Skeletal muscle cell (primary cell): ENCODE measurements at regions not wholly inside any gene's neighbourhood (a gene's known extent, or its start where the extent isn't known, plus 50 kb on each side); places are given as distances from the start of the nearest gene placed in this dataset.
"Not testable (repeated sequence)": the region's sequence is repeated elsewhere in the genome, so short reads cannot be mapped to it uniquely, and the experiment has no call there.

ENCODE experiments used
- DNase-seq: peaks from one replicate; pipeline ENCODE4 v3.0.0-alpha.2; 2010; ENCODE audit warnings: low read depth
- H3K4me3 ChIP-seq: 2 replicates; pipeline ENCODE4 v1.5.1; 2011; ENCODE audit warnings: low read depth, mild to moderate bottlenecking, control low read depth, low read length, moderate library complexity

DNA sequence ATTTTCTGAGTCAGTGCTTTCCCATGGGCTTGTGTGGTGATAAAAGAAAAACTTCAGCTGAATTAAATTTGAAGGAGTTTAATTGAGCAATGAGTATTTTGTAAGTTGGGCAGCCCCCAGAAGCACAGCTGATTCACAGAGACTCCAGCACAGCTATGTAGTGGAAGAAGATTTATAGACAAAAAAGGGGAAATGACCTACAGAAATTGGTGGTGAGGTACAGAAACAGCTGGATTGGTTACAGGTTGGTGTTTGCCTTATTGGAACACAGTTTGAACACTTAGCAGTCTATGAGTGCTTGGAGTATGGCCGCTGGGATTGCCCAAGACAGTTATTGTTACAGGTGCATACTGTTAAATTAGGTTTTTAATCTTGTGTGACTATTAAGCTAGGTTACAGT is 96.9 kb upstream of the PTPRK start:
- no peak overlapping the region for H3K4me3 ChIP-seq
- DNase-seq, result no peak

GRCh38 chr6:128616342-128616741 is 95.9 kb upstream of the PTPRK start:
- no peak for DNase-seq
- no peak overlapping the region for H3K4me3 ChIP-seq

GRCh38 chr6:128606611-128607010 is 86.2 kb upstream of the PTPRK start:
- no peak overlapping the region for H3K4me3 ChIP-seq
- DNase-seq, result no peak

DNA sequence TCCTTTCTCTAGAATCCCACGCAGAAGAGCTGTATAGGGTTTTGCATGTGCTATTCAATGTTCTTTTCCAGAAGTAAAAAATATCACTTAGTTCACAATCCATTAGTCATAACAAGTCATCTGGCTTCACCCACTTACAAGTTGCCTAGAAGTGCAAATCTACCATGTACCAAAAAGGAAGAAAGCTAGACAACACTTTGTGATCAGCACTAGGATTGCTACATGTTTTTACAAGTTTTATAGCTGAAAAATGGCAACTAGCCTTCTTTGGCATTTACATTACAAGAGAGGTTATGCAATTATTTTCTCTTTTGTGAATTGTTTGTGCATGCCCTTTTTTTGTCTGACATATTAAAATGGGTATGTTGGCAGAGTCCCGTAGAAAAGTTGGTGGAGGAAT is 85.6 kb upstream of the PTPRK start:
- DNase-seq, result peak; percentile 56

DNA sequence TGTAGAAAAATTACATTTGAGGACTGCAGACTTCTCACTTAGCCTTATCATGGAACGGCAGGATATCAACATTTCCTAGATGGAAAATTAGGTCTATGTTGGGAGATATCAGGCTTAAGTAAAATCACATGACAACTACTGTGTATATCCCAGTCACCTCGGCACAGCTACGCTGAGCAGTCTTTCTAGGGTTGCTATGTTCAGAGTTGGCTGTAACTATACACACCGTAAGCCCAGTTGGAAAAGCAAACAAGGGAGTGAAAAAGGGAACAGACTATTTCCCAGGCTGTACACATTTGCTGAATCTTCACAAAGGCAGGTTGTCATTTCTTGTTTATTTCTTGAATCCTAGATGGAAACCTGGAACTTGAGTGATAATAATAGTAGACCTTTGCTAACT is 80.7 kb upstream of the PTPRK start:
- DNase-seq, result no peak
- H3K4me3 ChIP-seq, result no peak overlapping the region

More for the DNA sequence above, 85.6 kb upstream of the PTPRK start:
- H3K4me3 ChIP-seq, result no peak overlapping the region

- H3K4me3 ChIP-seq, result no peak overlapping the region
- peak; percentile 93 for DNase-seq
Observed at GRCh38 chr6:128600397-128600951, 80.1 kb upstream of the PTPRK start.

DNA sequence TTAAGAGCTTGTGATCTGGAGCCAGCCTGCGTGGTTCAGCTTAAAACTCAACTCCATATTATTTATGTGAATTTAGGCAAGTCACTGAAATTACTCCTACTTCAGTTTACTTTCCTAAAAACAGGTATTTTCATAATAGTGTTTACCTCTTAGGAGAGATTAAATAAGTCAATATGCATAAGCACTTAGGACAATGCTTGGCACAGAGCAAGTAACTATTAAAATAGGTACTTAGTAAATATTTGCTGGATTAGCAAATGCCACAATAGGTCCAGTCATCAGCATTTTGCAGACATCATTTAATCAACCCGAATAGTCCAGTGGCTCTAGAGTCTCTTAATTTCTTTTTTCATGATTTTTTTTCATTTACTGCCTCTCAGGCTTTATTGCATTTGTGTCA is 78.6 kb upstream of the PTPRK start:
- H3K4me3 ChIP-seq, result no peak overlapping the region
- DNase-seq, result no peak

DNA sequence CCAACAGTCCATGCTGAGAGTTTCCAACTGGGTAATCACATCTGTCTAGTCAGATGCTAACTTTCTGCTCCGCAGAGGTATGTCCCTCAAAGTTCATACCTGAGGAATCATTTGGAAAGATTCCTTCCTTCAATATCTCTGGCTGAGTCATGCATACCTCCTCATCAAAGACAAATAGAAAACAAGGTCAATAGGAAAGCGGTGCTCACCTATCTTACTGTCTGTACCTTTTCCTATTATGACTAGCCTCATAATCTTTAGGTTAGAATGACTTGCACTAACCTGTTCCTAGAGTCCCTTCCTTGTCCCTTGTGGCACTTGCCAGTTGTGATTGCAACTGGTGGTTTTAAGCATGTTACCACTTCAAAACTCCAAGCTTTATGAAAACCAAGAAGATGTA is 78.2 kb upstream of the PTPRK start:
- no peak overlapping the region for H3K4me3 ChIP-seq
- no peak for DNase-seq

DNA sequence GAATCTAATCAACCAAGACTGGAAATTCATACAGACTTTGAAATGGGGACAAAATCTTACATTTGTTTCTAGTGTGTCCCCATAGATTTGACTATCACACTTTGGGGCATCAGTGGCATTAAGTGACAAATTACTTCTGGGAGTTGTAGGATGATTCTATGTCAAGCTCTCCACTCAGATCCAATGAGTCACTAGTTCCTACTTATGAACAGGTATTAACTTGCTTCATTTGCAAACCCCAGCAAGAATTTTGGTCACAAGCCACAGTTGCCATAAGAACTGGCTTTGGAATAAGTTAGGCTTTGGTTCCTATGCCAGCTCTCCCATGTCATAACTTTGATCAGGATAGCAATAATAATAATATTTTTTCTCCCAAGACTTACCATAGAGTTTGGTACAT is 77.6 kb upstream of the PTPRK start:
- DNase-seq, result no peak
- no peak overlapping the region for H3K4me3 ChIP-seq

DNA sequence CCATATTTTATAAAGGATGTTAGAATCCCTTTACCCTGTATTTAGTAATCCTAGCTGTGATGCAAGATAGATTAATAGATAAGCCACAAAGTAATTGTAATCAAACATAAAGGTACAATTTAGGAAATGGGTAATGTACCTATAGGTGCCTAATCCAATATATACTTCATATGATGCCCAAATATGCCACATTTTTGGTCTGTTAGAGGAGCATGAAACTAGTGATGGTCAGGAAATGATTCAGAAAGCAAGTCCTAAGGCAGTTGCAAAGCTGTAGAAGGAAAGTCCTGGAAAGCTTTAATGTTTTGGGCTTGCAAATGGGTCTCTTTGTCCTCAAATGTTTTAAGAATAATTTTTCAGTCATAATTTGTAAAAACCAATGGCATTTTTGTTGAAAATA is 76.6 kb upstream of the PTPRK start:
- no peak for DNase-seq
- H3K4me3 ChIP-seq, result no peak overlapping the region

DNA sequence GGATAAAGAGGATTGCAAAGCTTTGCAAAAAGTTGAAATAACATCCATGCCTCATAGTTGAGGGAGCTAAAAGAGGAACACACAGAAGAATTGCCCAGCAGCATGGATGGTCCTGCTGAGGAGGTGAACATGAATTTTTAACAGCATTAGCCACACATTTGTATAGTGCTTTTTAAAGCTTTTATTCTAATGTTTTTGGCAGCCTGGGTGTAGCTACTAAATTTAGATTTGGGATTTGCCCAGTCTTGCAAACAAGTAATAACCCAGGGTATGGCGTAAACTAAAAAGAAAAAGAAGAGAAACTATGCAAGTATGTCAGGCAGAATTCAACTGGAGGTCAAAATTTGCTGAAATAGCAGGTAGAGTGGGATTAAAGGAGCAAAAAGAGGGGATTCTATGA is 75.1 kb upstream of the PTPRK start:
- DNase-seq, result no peak
- no peak overlapping the region for H3K4me3 ChIP-seq

DNA sequence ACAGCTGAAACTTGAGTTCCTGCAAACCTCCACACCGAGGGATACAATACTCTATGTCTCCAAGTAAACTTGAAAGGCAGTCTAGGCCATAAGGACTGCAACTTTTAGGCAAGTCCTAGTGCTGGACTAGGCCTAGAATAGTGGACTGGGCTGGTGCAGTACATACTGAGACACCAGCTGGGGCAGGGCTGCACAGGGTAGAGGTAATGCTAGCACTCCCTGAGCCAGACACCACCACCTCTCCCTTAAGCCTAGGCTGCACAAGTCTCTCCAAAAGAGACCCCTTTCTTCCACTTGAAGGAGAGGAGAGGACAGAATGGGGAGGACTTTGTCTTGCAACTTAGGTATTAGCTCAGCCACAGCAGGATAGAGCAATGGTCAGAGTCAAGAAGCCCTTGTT is 65.7 kb upstream of the PTPRK start:
- DNase-seq, result no peak
- H3K4me3 ChIP-seq, result no peak overlapping the region

DNA sequence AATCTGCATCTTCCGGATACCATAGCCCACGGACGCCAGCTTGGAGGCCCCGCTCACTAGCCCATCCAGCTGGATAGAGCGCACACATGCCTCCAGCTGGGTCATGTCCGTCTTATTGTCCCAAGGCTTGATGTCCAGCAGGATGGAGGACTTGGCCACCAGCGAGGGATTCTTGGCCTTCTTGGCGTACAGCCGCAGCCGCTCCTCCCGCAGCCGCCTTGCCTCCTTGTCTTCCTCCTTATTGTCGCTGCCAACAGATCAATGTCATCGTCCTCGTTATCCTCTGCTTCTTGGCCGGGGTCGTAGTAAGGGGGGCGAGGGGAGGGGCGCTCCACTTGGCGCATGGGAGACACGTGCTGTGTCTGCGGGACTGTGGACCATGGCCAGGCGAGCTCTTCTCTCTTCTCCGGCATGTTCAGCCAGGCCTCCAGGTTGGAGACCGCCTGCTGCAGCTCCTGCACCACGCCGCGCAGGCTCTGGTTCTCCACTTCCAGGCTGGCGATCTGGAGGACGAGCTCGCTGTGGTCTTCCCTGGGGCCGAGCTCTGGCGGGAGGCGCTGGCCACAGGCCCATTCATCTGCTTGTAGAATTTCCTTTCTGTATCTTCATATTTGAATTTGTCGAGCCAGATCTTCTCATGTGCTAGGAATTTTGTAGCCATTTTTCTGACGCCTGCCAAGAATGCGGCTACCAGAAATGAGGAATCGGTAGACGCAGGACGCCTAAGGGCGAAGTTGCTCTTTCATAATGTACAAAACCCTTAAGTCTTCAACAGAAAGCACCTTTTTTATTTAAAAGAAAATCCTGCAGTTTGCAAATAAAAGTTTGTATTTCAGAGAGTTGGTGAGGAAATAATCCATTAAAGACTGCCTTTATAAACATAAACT is 60.1 kb upstream of the PTPRK start:
- no peak for DNase-seq
- H3K4me3 ChIP-seq, result no peak overlapping the region

GRCh38 chr6:128575254-128575653 is 54.9 kb upstream of the PTPRK start:
- H3K4me3 ChIP-seq, DNase-seq: not testable (repeated sequence)

DNA sequence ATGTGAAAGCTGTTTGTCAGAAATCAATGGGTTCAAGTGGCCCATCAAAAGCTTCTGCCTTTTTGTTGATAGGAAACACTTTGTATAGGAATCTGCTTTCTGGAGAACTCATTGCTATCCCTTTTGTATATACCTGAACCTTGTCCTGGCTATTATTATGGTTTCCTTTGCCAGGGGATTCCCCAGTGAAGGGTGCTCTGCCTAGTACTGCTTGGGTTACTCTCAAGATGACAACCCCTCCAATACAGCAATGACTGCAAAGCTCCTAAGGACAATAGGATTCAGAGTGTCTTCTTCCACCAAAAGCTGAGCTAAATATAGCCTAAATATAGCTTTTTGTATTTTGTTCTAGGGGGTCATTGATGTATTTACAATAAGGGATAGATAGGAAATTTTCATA is 54.0 kb upstream of the PTPRK start:
- DNase-seq, result no peak
- H3K4me3 ChIP-seq, result no peak overlapping the region

DNA sequence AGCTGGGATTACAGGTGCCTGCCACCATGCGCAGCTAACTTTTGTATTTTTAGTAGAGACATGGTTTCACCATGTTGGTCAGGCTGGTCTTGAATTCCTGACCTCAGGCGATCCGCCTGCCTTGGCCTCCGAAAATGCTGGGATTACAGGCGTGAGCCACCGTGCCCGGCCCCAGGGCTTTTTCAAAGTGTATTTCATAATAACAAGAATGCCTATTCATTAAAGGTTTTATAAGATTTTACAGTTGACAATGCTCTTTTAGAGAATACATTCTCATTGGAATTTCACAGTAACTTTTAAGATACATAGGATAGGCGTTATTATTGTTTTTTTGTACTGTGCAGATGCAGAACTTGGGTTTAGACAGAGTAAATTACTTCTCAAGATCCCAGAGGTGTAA is 52.6 kb upstream of the PTPRK start:
- DNase-seq, result no peak

GRCh38 chr6:128572294-128572693 is 51.9 kb upstream of the PTPRK start:
- H3K4me3 ChIP-seq, result no peak overlapping the region
- no peak for DNase-seq

More for the DNA sequence above, 52.6 kb upstream of the PTPRK start:
- no peak overlapping the region for H3K4me3 ChIP-seq

GRCh38 chr6:128570680-128571063 is 50.3 kb upstream of the PTPRK start:
- H3K4me3 ChIP-seq, result no peak overlapping the region
- no peak for DNase-seq

GRCh38 chr6:128569732-128570679 is 49.6 kb upstream of the PTPRK start:
- no peak overlapping the region for H3K4me3 ChIP-seq
- DNase-seq, result peak; percentile 91
